GM13976 (cell line): ENCODE measurements at regions not wholly inside any gene's neighbourhood (a gene's known extent, or its start where the extent isn't known, plus 50 kb on each side); places are given as distances from the start of the nearest gene placed in this dataset.

Experiments
- DNase-seq: peaks from one replicate; pipeline ENCODE4 v3.0.0; 2012; ENCODE audit warnings: low spot score
- in situ Hi-C: fragments of 300-500 bp; cut with MboI; formaldehyde crosslinking; loops from one replicate; pipeline ENCODE4 v1.12.0; 2022; ENCODE audit warnings: low sequenced_read_pairs, mixed read lengths, inconsistent platforms; ENCODE audit not compliant: unreplicated experiment
- TF ChIP-seq, protein P1 (sequence below): IDR thresholded peaks from 2 replicates; pipeline ENCODE4 v1.5.1; 2012; ENCODE audit warnings: borderline replicate concordance, mild to moderate bottlenecking; ENCODE audit not compliant: insufficient read depth; ENCODE audit errors: extremely low read depth, missing control alignments, control extremely low read depth

DNA sequence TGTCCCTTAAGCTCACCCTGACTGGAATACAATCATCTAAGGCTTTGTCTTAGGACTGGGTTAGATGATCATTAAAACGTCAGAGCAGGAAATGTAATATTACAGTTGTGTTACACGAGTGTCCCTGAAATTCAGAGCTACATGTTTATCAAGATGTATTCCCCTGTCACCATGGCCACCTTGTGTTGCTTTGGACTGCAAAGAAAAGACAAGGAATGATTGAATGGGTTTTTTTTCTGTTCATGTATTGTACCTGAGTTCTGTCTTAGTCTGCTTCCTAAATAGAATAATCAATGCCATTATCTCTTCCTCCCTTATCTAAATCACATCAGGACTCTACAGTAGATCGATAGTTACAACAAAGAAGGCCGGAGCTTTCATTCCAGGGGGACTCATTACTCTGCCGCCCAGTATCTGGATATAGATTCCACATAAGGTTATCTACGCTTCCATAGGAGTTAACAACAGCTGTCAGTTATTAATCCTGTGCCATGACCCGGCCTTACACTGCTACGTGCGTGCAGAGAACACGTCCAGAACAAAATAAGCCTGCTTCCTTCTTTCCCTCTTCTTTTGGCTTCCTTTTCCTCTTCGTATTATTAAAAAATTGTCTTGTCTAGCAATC is 274.1 kb upstream of the SASH1 start:
- TF ChIP-seq, protein P1, sequence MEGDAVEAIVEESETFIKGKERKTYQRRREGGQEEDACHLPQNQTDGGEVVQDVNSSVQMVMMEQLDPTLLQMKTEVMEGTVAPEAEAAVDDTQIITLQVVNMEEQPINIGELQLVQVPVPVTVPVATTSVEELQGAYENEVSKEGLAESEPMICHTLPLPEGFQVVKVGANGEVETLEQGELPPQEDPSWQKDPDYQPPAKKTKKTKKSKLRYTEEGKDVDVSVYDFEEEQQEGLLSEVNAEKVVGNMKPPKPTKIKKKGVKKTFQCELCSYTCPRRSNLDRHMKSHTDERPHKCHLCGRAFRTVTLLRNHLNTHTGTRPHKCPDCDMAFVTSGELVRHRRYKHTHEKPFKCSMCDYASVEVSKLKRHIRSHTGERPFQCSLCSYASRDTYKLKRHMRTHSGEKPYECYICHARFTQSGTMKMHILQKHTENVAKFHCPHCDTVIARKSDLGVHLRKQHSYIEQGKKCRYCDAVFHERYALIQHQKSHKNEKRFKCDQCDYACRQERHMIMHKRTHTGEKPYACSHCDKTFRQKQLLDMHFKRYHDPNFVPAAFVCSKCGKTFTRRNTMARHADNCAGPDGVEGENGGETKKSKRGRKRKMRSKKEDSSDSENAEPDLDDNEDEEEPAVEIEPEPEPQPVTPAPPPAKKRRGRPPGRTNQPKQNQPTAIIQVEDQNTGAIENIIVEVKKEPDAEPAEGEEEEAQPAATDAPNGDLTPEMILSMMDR = no peak
- in situ Hi-C loops = no loop called here
- DNase-seq = no peak

- in situ Hi-C loops = no loop called here
- TF ChIP-seq, protein P1 = no peak
- DNase-seq = no peak
Observed at GRCh38 chr6:148069256-148069655, 273.4 kb upstream of the SASH1 start.

DNA sequence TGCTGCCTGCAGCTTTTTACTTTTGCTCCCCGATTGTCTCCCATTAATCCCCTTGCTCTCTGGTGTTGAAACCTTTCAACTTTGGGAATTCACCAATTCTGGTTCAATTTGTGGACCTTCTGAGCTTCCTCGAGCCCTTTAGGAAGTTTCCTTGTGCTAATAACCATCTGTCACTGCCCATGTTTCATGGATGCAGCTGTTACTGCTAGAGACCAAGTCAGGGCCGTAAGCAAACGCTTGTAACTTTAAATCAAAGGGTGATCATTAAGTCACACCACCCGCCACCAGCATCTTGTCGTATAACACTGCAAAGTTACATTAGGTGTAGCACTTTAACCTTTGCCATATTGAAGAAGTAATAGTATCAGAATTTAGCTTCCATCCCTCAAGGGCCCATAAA is 268.3 kb upstream of the SASH1 start:
- no peak for DNase-seq
- TF ChIP-seq, protein P1 = no peak
- in situ Hi-C loops = no loop called here

DNA sequence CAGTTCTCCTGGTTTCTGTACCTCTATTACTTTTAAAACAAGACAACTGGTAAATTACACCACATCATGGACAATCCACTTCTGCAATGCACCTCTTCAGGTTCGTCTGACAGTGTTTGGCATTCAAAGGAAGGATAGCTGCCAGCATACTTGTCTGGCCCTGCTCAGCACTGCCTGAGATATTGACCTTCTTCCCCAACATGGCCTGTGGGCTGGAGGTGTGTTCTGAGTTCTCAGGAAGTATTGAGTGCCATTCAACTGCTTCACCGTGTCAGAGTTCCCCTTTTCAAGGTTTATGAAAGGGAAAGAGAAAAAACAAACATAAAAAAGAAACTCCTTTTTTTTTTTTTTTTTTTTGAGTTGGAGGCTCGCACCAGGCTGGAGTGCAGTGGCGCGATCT is 267.9 kb upstream of the SASH1 start:
- peak; percentile 11 for DNase-seq
- TF ChIP-seq, protein P1 = no peak
- in situ Hi-C loops = no loop called here

GRCh38 chr6:148075352-148075751 is 267.3 kb upstream of the SASH1 start:
- TF ChIP-seq, protein P1 = no peak
- in situ Hi-C loops = no loop called here

DNA sequence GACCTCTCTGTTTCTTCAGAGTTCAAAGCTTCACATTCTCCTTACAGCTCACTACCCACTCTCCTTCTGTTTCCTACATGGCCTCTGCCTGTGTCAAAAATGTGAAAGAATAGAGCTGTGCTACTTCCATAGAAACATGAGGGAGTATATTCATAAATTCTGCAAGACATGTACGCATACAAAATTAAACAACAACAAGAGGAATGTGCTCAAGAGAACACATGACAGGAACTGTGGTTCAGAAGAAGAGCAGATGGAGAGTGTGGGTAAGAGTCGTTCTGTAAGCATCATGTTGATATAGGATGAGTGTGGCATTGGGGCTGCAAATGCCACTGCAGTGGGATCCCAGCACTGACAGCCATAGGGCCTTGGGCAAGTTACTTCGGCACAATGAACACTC is 266.6 kb upstream of the SASH1 start:
- DNase-seq = no peak
- TF ChIP-seq, protein P1 = no peak
- in situ Hi-C loops = no loop called here

More at GRCh38 chr6:148075352-148075751, 267.3 kb upstream of the SASH1 start:
- no peak for DNase-seq
